A549 (cell line): ENCODE measurements at regions not wholly inside any gene's neighbourhood (a gene's known extent, or its start where the extent isn't known, plus 50 kb on each side); places are given as distances from the start of the nearest gene placed in this dataset.

Experiments
- ATAC-seq, 2 experiments: fragments of 200-7000 bp in 1 of 2; fragments of >200 bp in 1 of 2; cut with Nextera tagmentation in 1 of 2; cut with Tn5 transposase in 1 of 2; 3 replicates each; pipeline versions ENCODE4 v1.8.0 to v1.9.1; 2018 to 2020; ENCODE audit warnings: mild to moderate bottlenecking in 1 of 2, moderate library complexity in 1 of 2
- CTCF ChIA-PET: fragments of 300-600 bp; sonication (Branson Sonifier 250); formaldehyde crosslinking; extraction: SDS; loops from one replicate; lab custom pipeline; 2021; ENCODE audit warnings: antibody characterized with exemption, inconsistent platforms; lab: Yijun Ruan, JAX
- POLR2A ChIA-PET: fragments of 350-600 bp; formaldehyde crosslinking; extraction: SDS; loops from one replicate; lab custom pipeline; 2021; ENCODE audit warnings: antibody characterized with exemption, inconsistent platforms; lab: Yijun Ruan, JAX
- DNase-seq, 2 experiments: peaks; one replicate each; pipeline versions ENCODE4 v3.0.0 to v3.0.0-alpha.2; 2011 to 2016; ENCODE audit warnings: low read depth in 1 of 2, low spot score in 1 of 2
- FAIRE-seq: peaks from 2 replicates; lab custom pipeline; 2011; peaks lifted over from hg19 to GRCh38; lab: Jason Lieb, UNC
- H3K27ac ChIP-seq, 2 experiments: fragments of >200 bp; sonication (Bioruptor Twin); formaldehyde crosslinking; 3 replicates each; pipeline ENCODE4 v1.5.1; 2016 to 2017
- H3K4me1 ChIP-seq: fragments of >200 bp; sonication (Bioruptor Twin); formaldehyde crosslinking; 3 replicates; pipeline ENCODE4 v1.6.1; 2016
- H3K4me2 ChIP-seq: fragments of >200 bp; sonication (Bioruptor Twin); formaldehyde crosslinking; 3 replicates; pipeline ENCODE4 v1.6.1; 2016
- H3K4me3 ChIP-seq: fragments of >200 bp; sonication (Bioruptor Twin); formaldehyde crosslinking; 3 replicates; pipeline ENCODE4 v1.5.1; 2016
- H3K9me3 ChIP-seq: fragments of >200 bp; sonication (Bioruptor Twin); formaldehyde crosslinking; 3 replicates; pipeline ENCODE4 v1.6.1; 2016
- BHLHE40 ChIP-seq: IDR thresholded peaks from 2 replicates; pipeline ENCODE4 v1.6.1; 2012; ENCODE audit warnings: low read depth, low read length, inconsistent platforms
- CHD2 ChIP-seq: fragments of 150-350 bp; IDR thresholded peaks from 2 replicates; pipeline ENCODE4 v1.6.1; 2014; ENCODE audit warnings: low read length; ENCODE audit not compliant: partially characterized antibody
- CHD4 ChIP-seq: fragments of 200-600 bp; sonication (generic); IDR thresholded peaks from 2 replicates; pipeline ENCODE4 v1.6.1; 2016; ENCODE audit warnings: antibody characterized with exemption, mild to moderate bottlenecking, borderline replicate concordance
- ESRRA ChIP-seq: fragments of 150-350 bp; IDR thresholded peaks from 2 replicates; pipeline ENCODE4 v1.6.1; 2014; ENCODE audit warnings: mild to moderate bottlenecking, low read length, borderline replicate concordance
- FOSB ChIP-seq: fragments of 250-450 bp; sonication (Bioruptor Pico); IDR thresholded peaks from 2 replicates; pipeline ENCODE4 v1.5.0; 2020; ENCODE audit warnings: mild to moderate bottlenecking, moderate library complexity
- HOXA7 ChIP-seq: fragments of 250-450 bp; sonication (Bioruptor Pico); IDR thresholded peaks from 2 replicates; pipeline ENCODE4 v1.5.0; 2020; ENCODE audit warnings: mild to moderate bottlenecking, moderate library complexity
- HOXB13 ChIP-seq: fragments of 250-450 bp; sonication (Bioruptor Pico); IDR thresholded peaks from 2 replicates; pipeline ENCODE4 v1.5.0; 2020; ENCODE audit warnings: low read depth, mild to moderate bottlenecking, moderate library complexity
- HOXB5 ChIP-seq: fragments of 250-450 bp; sonication (Bioruptor Pico); IDR thresholded peaks from 2 replicates; pipeline ENCODE4 v1.5.0; 2020; ENCODE audit warnings: mild to moderate bottlenecking, moderate library complexity
- JUN ChIP-seq, 2 experiments: fragments of >200 bp; sonication (Bioruptor Twin); formaldehyde crosslinking; IDR thresholded peaks; 2 replicates in 1 of 2; 3 replicates in 1 of 2; pipeline ENCODE4 v1.6.1; 2016 to 2017
- KDM1A ChIP-seq: fragments of 200-600 bp; sonication (generic); IDR thresholded peaks from 2 replicates; pipeline ENCODE4 v1.6.1; 2016; ENCODE audit warnings: low read depth, mild to moderate bottlenecking
- MYC ChIP-seq: IDR thresholded peaks from 2 replicates; pipeline ENCODE4 v1.6.1; 2012; ENCODE audit warnings: mild to moderate bottlenecking, inconsistent platforms, low read length, improper control_type of control experiment, borderline replicate concordance
- NPAS2 ChIP-seq: fragments of 250-450 bp; sonication (Bioruptor Pico); IDR thresholded peaks from 2 replicates; pipeline ENCODE4 v1.8.0; 2022; ENCODE audit warnings: mild to moderate bottlenecking, moderate library complexity, borderline replicate concordance
- NR3C1 ChIP-seq: fragments of >200 bp; sonication (Bioruptor Twin); formaldehyde crosslinking; IDR thresholded peaks from 3 replicates; pipeline ENCODE4 v1.6.1; 2017
- RCOR1 ChIP-seq: fragments of 150-350 bp; IDR thresholded peaks from 2 replicates; pipeline ENCODE4 v1.6.1; 2014; ENCODE audit warnings: antibody characterized with exemption, low read length, low read depth
- RFX5 ChIP-seq: fragments of 450-650 bp; IDR thresholded peaks from 2 replicates; pipeline ENCODE4 v1.7.1; 2014; ENCODE audit warnings: antibody characterized with exemption, mild to moderate bottlenecking, moderate library complexity
- SMC3 ChIP-seq: fragments of >200 bp; sonication (Bioruptor Twin); formaldehyde crosslinking; IDR thresholded peaks from 3 replicates; pipeline ENCODE4 v1.6.1; 2018; ENCODE audit warnings: inconsistent platforms
- ZC3H11A ChIP-seq: fragments of 450-650 bp; IDR thresholded peaks from 2 replicates; pipeline ENCODE4 v1.6.1; 2014; ENCODE audit warnings: antibody characterized with exemption, mild to moderate bottlenecking
- ZNF302 ChIP-seq: fragments of 250-450 bp; sonication (Bioruptor Pico); IDR thresholded peaks from 2 replicates; pipeline ENCODE4 v1.9.0; 2021; ENCODE audit warnings: inconsistent platforms, mild to moderate bottlenecking, moderate library complexity
- WGBS: methylation state at CpG from one replicate; pipeline ENCODE4 v1.1.6; 2017; ENCODE audit errors: missing lambda C conversion rate; 5-methylcytosine and 5-hydroxymethylcytosine counted together
- TF ChIP-seq, protein P1 (sequence below): fragments of 200-600 bp; sonication (generic); IDR thresholded peaks from 2 replicates; pipeline ENCODE4 v1.6.1; 2016; ENCODE audit warnings: antibody characterized with exemption, mild to moderate bottlenecking, moderate library complexity
- TF ChIP-seq, protein P2 (sequence below): fragments of 250-450 bp; sonication (Bioruptor Pico); IDR thresholded peaks from 2 replicates; pipeline ENCODE4 v1.5.0; 2021; ENCODE audit warnings: mild to moderate bottlenecking, moderate library complexity, borderline replicate concordance

DNA sequence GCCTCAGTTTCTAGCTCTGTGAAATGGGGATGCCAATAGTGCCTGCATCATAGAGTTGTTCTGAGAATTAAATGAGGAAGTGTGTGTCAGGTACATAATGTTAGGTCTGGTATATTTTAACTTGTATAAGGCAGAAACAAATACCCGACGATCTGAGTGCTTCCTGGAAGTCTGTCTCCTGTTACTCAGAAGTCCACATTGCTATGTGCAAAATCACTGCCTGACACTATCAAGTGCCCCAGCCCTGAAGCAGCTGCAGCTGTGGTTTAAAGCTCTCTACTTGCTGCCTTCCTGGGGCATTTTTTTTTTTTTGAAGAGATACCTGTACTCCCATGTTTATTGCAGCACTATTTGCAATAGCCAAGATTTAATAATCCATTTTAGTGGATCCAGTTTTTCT is 125.3 kb downstream of the SLC4A3 start:
- no peak for TF ChIP-seq HOXB5 (CRISPR knock-in tag)
- TF ChIP-seq MYC = no peak
- TF ChIP-seq ZNF302 (CRISPR knock-in tag) = no peak
- no peak for TF ChIP-seq FOSB
- DNase-seq (no peak), ATAC-seq (no peak), FAIRE-seq (no peak)
- no peaks in the 10 kb centered on the region for H3K4me1 ChIP-seq
- H3K4me2 ChIP-seq = no peak overlapping the region
- 0 out of 3 replicates have a peak, but pooled peaks cover 3% of the 10 kb centered on the region for H3K9me3 ChIP-seq
- 18% methylated on average over 2 of the region's 2 CpGs for WGBS
- no peak overlapping the region for H3K4me3 ChIP-seq
- ChIA-PET POLR2A (no interaction called here), CTCF (no interaction called here)
- no peak overlapping the region for H3K27ac ChIP-seq

DNA sequence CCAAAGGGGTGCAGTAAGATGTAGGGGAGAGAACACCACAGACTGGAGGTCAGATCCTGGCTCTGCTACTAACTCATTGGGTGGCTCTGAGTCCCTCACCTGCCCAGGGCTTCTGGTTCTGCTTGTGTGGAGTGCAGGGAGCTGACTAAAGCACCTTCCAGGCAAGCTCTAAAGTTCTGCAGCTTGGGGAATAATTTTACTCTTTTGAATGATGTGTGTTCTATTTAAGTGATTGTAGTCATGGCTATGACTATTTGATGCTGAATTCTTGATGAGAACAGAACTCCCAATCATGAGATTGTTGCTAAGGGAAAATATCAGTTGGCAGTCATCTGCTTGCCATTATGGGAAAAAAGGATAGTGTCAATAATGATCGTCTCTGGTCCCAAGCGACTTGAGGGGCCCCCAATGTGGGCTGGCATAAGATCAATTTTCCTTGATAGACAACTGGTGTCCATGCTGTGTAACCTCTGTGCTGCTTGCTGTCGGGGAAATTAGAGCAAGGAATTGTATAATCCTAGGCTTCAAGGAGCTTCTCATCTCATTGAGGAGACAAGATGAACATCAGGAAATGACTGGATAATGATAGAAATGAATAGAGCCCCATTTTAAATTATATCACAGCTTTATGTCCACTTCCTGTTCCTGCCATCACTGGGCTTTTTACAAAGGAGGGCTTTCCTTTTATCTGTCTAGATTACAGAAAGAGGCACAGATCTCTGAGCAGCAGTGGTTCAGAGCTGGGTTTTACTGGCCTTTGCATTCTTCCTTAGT is 131.7 kb downstream of the SLC4A3 start:
- POLR2A ChIA-PET = no interaction called here
- 0 out of 3 replicates have a peak, but pooled peaks cover 3% of the 10 kb centered on the region for H3K9me3 ChIP-seq
- H3K4me2 ChIP-seq = no peak overlapping the region
- no peak for TF ChIP-seq ESRRA
- TF ChIP-seq NR3C1 = no peak
- TF ChIP-seq HOXB13 (CRISPR knock-in tag) = no peak
- TF ChIP-seq HOXA7 (CRISPR knock-in tag) = no peak
- TF ChIP-seq, protein P1, sequence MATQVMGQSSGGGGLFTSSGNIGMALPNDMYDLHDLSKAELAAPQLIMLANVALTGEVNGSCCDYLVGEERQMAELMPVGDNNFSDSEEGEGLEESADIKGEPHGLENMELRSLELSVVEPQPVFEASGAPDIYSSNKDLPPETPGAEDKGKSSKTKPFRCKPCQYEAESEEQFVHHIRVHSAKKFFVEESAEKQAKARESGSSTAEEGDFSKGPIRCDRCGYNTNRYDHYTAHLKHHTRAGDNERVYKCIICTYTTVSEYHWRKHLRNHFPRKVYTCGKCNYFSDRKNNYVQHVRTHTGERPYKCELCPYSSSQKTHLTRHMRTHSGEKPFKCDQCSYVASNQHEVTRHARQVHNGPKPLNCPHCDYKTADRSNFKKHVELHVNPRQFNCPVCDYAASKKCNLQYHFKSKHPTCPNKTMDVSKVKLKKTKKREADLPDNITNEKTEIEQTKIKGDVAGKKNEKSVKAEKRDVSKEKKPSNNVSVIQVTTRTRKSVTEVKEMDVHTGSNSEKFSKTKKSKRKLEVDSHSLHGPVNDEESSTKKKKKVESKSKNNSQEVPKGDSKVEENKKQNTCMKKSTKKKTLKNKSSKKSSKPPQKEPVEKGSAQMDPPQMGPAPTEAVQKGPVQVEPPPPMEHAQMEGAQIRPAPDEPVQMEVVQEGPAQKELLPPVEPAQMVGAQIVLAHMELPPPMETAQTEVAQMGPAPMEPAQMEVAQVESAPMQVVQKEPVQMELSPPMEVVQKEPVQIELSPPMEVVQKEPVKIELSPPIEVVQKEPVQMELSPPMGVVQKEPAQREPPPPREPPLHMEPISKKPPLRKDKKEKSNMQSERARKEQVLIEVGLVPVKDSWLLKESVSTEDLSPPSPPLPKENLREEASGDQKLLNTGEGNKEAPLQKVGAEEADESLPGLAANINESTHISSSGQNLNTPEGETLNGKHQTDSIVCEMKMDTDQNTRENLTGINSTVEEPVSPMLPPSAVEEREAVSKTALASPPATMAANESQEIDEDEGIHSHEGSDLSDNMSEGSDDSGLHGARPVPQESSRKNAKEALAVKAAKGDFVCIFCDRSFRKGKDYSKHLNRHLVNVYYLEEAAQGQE = no peak
- no peak for TF ChIP-seq RFX5
- no peak for TF ChIP-seq CHD2
- TF ChIP-seq KDM1A = no peak
- no peak overlapping the region for H3K27ac ChIP-seq
- H3K4me3 ChIP-seq = no peak overlapping the region
- DNase-seq (no peak), FAIRE-seq (no peak), ATAC-seq (no peak)
- WGBS = 0% methylated on average over 3 of the region's 3 CpGs
- CTCF ChIA-PET = no interaction called here
- no peaks in the 10 kb centered on the region for H3K4me1 ChIP-seq

DNA sequence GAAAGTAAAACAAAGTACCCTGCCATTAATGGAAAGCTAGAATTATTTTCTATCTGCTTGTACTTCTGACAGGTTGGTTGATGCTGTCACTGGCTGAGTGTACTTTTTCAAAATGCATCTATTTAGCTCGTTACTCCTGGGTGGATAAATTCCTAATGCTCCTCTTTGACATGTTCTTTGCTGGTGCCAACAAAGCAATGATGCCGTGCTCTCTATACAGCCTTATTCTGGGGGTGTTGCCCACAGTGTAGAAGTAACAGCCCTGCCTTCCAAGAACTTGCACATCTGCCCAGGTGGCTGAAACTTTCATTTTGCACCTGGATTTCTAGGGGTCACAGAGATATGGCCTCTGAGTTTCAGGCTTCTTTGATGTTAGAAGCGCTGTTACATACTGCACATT is 132.4 kb downstream of the SLC4A3 start:
- WGBS = 1% methylated on average over 3 of the region's 3 CpGs
- ATAC-seq (no peak), DNase-seq (no peak), FAIRE-seq (no peak)
- Histone ChIP-seq H3K4me1 (no peaks in the 10 kb centered on the region), H3K4me2 (no peak overlapping the region), H3K4me3 (no peak overlapping the region), H3K27ac (no peak overlapping the region), H3K9me3 (no peaks in the 10 kb centered on the region)
- TF ChIP-seq FOSB = no peak
- POLR2A ChIA-PET = no interaction called here
- CTCF ChIA-PET = no interaction called here

DNA sequence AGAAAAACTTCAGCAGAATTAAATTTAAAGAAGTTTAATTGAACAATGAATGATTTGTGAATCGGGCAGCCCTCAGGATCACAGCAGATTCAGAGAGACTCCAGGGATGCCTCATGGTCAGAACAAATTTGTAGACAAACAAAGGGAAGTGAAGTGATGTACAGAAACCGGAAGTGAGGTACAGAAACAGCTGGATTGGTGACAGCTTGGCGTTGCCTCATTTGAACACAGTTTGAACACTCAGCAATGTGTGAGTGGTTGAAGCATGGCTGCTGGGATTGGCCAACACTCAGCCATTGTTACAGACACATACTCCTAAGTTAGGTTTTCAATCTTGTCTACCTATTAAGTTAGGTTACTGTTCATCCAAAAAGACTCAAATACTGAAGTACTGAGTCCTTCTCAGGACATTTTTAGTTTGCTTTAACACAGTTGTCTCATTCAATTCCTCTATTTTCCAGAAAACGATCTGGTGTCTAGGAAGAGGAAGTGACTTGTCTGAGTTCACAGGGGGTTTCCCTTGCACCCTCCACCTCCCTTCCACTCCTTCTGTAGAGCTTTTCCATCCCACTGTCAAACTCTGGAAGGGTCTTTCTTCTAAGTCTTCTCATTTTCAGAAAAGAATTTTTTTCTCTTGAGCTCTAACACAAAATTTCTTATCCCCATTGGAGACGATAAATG is 137.9 kb downstream of the SLC4A3 start:
- Histone ChIP-seq H3K9me3 (no peaks in the 10 kb centered on the region), H3K4me1 (no peaks in the 10 kb centered on the region), H3K4me3 (no peak overlapping the region), H3K4me2 (no peak overlapping the region), H3K27ac (no peak overlapping the region)
- no peak for DNase-seq
- ATAC-seq = no peak
- 16% methylated on average over 5 of the region's 5 CpGs for WGBS
- ChIA-PET POLR2A (no interaction called here), CTCF (no interaction called here)
- FAIRE-seq = no peak
- TF ChIP-seq NPAS2 = no peak
- TF ChIP-seq SMC3 = no peak
- TF ChIP-seq ZC3H11A = no peak
- TF ChIP-seq RCOR1 = no peak
- no peak for TF ChIP-seq NR3C1
- TF ChIP-seq JUN (IDR thresholded peaks at IDR 0.05) = no peak
- TF ChIP-seq, protein P1 = no peak
- TF ChIP-seq ZNF302 (CRISPR knock-in tag) = no peak
- TF ChIP-seq, protein P2, sequence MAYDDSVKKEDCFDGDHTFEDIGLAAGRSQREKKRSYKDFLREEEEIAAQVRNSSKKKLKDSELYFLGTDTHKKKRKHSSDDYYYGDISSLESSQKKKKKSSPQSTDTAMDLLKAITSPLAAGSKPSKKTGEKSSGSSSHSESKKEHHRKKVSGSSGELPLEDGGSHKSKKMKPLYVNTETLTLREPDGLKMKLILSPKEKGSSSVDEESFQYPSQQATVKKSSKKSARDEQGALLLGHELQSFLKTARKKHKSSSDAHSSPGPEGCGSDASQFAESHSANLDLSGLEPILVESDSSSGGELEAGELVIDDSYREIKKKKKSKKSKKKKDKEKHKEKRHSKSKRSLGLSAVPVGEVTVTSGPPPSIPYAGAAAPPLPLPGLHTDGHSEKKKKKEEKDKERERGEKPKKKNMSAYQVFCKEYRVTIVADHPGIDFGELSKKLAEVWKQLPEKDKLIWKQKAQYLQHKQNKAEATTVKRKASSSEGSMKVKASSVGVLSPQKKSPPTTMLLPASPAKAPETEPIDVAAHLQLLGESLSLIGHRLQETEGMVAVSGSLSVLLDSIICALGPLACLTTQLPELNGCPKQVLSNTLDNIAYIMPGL = no peak
- no peak for TF ChIP-seq FOSB
- TF ChIP-seq CHD4 = no peak
- TF ChIP-seq BHLHE40 = no peak
